ENCODE measurements at regions not wholly inside any gene's neighbourhood (a gene's known extent, or its start where the extent isn't known, plus 50 kb on each side); places are given as distances from the start of the nearest gene placed in this dataset.

GRCh38 chr1:30199563-30199962 lies 523.8 kb downstream of the MATN1 start:
- H3K4me3 ChIP-seq (ENCODE audit: low read length), result no peak overlapping the region
- no peak for TF ChIP-seq CTCF (IDR thresholded peaks at IDR 0.05; ENCODE audit: insufficient read depth, low read depth, low read length, missing control alignments)
- DNase-seq (ENCODE audit: low read depth), result no peak

- H3K4me3 ChIP-seq (ENCODE audit: low read length), result no peak overlapping the region
- TF ChIP-seq CTCF (IDR thresholded peaks at IDR 0.05; ENCODE audit: insufficient read depth, low read depth, low read length, missing control alignments), result no peak
- DNase-seq (ENCODE audit: low read depth), result no peak
These were observed 524.5 kb downstream of the MATN1 start for GRCh38 chr1:30198795-30199403.

GRCh38 chr1:30198451-30198760 lies 525.0 kb downstream of the MATN1 start:
- no peak overlapping the region for H3K4me3 ChIP-seq (ENCODE audit: low read length)
- TF ChIP-seq CTCF (IDR thresholded peaks at IDR 0.05; ENCODE audit: insufficient read depth, low read depth, low read length, missing control alignments), result no peak
- DNase-seq (ENCODE audit: low read depth), result no peak

GRCh38 chr1:30197639-30198450 lies 525.5 kb downstream of the MATN1 start:
- no peak overlapping the region for H3K4me3 ChIP-seq (ENCODE audit: low read length)
- no peak for TF ChIP-seq CTCF (IDR thresholded peaks at IDR 0.05; ENCODE audit: insufficient read depth, low read depth, low read length, missing control alignments)
- DNase-seq (ENCODE audit: low read depth), result no peak

- no peak overlapping the region for H3K4me3 ChIP-seq (ENCODE audit: low read length)
- TF ChIP-seq CTCF (IDR thresholded peaks at IDR 0.05; ENCODE audit: insufficient read depth, low read depth, low read length, missing control alignments), result no peak
- DNase-seq (ENCODE audit: low read depth), result no peak
These were observed 526.3 kb downstream of the MATN1 start for GRCh38 chr1:30196872-30197638.

- H3K4me3 ChIP-seq (ENCODE audit: low read length), result no peak overlapping the region
- no peak for TF ChIP-seq CTCF (IDR thresholded peaks at IDR 0.05; ENCODE audit: insufficient read depth, low read depth, low read length, missing control alignments)
- no peak for DNase-seq (ENCODE audit: low read depth)
These were observed 526.9 kb downstream of the MATN1 start for GRCh38 chr1:30196457-30196856.

Measured in epithelial cell of esophagus (primary cell).